ENCODE measurements at regions not wholly inside any gene's neighbourhood (a gene's known extent, or its start where the extent isn't known, plus 50 kb on each side); places are given as distances from the start of the nearest gene placed in this dataset.
A peak's percentile ranks its signal among the peaks of the same experiment; 100 is the strongest.

DNA sequence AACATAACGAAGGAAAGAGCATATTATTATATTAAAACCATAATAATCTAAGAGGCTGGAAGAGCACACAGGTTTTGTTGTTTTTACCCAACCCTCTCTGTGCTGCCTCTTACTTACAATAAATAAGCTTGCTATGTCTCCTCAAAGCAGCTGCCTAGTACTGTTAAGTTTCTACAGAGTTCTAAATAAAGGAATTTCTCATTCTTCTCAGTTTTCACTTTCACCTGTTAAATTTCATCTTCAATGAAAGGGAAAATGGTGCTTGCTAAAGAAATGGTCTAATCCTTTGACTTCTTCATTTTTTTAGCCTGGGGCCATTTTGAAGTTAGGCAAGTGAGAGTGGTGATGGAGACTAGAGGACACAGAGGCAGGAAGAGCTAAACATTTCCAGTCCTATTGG, 396.1 kb downstream of the MAN2A1 start:
- DNase-seq: no peak

DNA sequence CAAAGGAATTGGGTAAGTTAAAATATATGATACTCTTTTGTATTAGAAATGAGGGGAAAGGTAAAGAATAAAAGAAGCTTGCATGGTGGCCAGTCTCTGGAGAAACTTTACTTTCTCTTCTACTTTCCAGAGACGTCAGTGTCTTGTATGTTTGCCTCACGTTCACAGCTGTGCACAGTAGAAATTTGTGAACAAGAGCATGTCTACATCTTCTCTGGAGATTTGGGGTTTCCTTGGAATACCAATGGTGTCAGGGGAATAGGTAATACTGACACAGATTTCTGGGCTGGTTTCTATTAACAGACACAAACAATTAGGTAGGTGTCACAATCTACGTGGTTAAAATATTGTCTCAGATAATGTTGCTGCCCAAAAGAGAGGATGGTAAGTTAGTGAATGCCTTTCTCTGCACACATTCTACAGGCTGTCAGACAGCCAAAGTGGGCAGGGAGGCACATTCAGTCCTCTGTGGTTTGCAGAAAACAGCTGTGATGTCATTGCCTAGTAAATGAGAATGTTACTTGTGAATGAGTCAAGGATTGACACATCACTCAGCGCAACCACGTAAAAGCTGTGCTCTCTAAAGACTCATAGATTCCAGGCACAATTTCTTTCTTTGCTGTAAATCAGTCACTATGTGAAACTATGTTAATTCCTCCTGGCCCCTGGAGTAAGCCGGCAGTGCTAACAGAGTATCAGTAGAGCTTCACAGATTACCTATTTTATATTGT, 397.1 kb downstream of the MAN2A1 start:
- peak; percentile 7 for DNase-seq

DNA sequence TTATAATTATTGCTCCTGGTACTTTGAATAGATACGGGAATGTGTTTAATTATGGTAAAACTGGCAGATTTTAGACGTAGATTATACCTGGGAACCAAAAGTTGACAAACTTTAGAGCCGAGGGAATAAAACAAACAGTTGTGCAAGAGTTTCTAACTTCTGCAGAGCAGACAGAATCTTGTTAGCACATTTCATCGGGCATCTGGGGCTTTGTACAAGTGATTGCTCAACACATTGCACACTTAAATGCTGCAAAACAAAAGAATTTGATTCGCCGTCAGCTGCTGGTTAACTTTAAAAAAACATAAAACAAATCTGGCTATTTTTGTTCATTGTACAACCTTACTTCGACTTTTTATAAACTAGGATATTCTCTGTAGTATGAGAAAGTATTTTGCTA, 398.1 kb downstream of the MAN2A1 start:
- no peak for DNase-seq

DNA sequence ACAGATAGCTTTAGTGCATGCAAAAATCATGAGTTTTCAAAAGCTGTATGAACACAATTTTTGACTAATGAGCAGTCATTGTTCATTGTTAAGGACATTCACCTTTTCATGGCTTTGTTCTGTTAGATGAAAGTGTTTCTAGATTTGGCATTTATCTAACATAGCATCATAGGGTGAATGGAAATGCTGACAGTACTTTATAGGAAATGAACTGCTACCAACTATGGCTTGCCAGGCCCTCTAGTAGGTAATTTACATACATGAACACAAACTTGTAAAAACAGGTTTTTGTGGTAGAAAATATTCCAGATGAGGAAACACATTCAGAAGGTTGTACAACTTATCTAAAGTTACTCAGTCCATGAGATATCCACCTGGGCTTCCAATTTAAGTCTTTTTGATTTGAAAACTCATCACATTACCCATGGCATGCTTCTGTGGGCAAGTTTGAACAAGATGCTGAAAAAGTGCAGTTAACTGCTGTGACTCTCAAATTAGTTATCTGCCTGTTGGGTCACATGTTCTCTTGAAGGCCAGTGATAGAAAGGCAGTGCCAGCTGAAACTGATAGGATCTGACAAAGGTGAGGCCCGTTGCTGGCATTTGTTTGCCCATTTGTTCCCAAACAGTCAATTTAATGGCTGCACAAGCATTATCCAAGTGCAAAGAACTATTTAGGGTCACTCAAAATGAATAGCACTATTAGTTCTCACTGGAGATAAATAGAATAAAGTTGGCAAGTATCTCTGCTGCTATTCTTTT, 399.1 kb downstream of the MAN2A1 start:
- DNase-seq: no peak

DNA sequence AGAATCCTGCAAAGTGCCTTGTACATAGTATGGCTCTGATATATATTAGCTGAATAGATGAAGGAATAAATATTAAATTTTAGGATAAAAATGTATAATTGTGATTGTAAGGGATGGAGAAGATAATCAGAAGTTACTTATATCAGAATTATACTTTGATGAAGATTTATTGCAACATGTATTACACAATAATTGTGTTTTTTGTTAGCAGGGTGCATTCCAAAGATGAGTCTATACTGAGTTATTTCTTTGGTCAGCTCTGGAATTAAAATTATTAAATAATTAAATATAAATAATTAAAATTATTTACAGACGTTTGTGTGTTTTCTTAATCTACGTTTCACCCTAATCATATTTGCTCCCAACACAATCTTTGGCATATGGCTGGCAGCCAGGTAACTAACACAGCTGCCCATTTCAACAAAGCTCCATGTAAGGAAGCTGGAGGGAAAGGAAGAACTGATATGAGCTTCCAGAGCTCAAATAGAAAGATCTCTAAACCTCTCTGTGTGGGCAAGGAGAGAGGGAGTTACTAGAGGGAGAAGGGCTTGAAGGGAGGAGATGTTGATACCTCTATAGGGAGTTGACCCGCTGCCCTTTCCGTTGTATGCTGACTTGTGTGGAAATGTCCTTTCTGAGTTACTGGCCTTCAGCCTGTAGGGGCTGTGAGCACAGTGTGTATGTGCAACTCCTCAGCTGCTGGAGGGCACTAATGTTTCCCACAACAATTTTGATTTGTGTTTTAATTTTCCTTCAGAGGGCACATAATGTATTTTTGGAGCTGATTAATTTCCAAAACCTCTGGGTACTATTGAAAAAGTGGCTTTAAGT, 403.4 kb downstream of the MAN2A1 start:
- DNase-seq: no peak

DNA sequence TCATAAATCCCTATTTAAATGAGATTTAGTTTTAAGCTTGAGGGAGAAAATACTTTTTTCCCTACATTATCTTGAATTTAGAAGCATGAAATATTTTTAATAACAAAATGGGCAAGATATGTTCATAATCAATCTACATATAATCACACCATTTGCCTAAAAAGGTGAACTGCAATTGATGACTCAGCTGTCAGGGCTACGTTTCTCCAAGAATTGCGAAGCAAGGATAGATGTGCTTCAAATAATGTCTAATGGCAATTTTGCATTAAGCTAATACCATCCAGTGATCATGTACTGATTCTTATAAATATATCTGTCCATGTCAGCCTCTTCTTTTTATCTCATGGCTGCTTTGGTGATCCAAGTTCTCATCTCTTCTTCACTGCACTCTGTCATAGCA, 404.4 kb downstream of the MAN2A1 start:
- no peak for DNase-seq

DNA sequence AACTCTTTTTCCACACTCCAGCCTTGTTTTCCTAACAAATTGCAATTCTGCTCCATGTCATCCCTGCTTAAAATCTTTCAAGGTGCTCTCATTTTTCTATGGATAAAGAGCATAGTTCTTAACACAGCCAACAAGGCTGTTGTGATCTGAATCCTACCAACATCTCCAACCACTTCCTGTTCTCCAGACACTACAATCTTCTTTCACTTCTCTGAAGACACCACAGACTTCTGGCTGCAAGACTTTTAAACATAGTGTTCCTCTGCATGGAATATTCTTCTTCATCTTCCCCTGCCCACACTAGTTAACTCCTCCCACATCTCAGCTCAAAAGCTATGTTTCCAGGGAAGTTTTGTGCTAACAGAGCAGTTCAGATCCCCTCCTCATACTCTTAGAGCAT, 404.8 kb downstream of the MAN2A1 start:
- DNase-seq: no peak

DNA sequence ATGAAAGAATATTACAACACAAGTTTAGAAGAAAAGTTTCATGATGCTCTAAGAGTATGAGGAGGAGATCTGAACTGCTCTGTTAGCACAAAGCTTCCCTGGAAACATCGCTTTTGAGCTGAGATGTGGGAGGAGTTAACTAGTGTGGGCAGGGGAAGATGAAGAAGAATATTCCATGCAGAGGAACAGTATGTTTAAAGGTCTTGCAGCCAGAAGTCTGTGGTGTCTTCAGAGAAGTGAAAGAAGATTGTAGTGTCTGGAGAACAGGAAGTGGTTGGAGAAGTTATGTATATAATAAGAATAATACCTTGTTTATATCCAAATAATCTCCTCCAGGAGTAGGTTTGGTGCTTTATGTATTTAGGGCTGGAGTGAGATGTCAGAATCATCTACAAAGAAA, 406.7 kb downstream of the MAN2A1 start:
- DNase-seq: no peak

DNA sequence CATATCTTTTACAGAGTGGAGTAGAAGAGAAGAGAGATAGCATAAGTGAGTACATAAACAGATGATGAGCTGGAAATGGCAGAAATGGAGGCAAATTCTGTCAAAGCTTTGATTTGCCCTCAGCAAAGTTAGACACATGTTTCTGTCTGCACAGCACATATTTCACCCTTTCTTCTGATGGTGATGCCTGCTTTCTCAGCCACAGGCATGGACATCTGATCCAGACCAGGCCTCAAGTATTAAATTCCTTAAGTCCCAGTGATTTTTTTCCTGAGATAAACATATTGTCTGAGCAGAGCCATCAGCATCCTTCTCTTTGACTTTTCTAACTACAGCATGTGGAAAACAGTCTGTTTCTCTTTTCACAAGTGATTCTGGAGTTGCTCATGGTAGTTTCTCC, 409.8 kb downstream of the MAN2A1 start:
- DNase-seq: no peak

DNA sequence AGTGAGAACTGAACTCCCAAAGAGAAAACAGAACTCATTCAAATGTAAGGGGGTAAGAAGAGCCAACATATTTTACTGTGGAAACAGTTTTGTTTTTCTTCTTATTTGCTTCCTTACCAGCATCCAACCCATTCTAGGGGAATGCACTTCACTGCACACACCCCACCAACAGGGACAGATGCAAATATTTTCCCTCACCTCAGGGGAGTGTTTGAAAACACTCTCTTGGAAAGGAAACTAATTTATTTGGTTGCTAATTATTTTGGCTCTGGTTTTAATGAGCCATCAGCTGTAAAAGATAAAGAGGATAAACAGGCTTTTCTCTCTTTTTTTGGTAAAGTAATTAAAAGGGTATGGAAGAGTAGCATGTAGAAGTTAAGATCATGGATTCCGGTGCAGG, 413.4 kb downstream of the MAN2A1 start:
- no peak for DNase-seq

DNA sequence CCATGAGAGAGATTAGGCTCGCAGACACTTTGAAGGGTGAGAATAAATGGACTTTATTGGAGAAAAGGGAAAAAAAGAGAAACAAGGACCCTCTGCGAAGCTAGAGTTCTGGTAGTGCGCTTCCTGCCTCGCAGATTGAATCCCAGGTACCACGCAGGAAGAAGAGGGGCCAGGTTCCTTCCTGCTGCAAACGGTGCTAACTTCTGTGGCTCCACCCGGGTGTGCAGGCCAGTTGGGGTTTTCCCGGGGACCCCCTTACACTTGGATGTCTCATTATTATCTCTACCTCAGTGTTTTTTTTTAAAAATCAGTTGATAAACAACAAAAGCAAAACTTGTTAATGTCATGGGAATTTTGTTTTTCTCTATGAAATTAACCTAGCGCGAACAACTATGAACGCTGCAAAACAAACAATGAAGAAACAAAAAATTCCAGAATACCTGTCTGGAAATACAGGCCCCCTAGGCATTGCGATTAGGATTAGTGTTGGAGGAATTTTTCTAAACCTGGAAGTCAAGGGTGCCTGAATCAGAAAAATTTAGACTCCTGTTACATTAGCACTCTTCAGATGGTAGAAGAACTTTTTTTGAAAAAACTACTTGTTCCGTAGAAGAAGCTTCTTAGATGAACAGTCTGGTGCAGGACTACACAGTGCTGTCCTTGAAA, 414.5 kb downstream of the MAN2A1 start:
- no peak for DNase-seq

DNA sequence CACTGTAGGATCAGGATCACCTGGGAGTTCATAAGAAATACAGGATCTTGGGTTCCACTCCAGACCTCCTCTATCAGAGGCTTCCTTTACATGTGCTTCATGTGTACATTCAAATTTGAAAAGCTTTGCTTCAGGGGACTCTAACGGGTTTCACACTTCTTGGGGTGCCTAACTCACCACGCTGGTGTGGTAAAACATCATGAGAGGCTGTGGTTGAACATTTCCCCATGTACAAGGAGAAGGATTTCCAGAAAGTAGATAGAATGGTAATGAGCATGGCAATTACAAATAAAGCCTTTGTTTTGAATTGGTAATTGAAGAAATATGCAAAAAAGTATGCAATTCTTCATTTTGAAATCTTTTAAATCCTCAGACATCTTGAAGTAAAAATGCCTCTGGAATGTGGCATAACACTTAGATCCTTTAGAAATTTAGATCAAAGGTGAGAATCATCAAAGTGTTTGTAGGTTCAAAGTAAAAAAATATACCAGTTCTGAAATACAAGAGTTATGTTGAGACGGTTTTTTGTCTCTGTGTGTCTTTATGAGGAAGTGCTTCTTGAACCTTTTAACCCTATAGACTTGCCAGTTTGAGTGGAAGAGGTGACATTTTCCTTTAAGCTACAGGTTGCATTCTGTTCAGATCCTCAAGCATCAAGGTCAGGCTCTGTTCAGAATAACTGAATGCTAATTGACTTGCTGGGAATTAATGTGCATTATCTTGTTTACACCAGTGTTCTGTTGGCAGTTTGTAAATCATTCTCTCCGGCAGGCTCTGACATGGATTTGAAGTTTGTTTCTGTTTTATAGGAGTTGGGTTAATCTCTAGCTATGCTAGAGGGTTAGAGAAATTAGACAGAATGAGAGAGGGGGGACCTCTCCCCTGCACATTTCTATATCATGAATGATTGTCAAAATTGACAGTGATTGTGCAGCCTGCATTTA, 415.3 kb downstream of the MAN2A1 start:
- DNase-seq: no peak

DNA sequence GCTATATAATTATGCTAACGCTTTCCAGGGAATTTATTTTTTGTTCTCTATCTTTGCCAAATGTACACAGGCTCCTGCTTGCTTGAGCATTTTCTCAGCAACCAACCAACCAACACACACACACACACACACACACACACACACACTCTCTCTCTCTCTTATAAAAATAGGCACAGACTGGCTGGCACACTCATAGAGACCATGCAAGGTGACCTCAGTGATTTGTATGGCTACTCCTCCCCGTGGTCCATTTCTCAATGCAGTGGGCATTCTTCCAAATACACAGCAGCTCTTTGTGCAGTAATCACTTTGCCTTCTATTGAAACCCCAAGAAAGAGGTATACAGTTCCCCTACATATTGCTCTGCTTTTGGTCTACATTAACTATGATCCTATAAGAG, 416.0 kb downstream of the MAN2A1 start:
- DNase-seq: no peak

DNA sequence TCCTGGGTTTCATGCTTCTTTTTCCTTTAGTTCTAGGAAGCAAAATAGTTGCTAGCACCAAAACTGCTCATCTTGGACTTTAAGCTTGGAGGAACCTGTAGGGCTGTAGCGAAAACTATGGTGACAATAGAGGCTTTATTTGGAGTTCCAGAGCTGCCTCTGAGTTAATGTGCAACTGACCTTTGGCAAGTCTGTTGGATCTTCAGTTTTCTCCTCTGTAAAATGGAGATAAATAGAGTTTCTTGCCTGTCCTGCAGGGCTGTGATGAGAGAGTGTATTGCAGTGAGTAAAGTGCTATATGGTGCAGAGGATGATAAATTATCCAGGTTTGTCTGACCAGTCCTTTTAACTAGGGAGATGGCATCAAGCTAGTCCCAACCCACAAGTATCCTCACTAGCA, 417.0 kb downstream of the MAN2A1 start:
- no peak for DNase-seq

DNA sequence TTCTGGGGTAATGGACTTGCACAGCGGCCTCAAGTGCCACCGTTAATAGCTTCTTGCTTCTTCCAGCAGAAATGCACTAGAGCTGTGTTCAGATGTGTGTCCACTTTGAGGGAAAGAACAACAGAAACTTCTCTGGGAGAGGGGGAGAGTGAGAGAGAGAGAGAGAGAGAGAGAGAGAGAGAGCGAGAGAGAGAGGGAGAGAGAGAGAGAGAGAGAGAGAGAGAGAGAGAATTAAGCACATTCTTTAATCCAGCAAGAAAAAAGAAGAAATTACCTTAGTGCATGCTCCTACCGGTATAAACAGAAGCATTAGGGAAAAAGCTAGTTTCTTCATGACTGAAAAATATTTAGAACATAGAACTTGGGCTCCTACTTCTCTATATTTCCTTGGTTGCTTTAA, 418.8 kb downstream of the MAN2A1 start:
- no peak for DNase-seq

DNA sequence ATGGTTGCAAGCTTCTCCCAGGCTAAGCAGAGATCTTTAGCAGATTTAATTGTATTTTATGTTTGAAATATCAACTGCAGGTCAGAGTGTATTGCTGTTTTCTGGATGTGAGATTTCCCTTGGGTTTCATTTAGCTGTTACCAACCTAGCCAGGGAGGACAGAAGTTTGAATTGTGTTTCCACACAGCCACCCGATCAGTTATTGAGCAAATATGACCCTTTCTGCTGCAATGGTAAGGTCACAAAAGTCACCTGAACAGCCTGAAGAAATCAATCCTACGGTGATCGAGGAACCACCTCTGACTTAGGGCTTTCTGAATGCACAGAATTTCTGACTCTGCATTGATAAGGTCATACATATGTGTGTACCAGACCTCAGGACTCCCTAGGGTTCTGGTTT, 419.9 kb downstream of the MAN2A1 start:
- no peak for DNase-seq

DNA sequence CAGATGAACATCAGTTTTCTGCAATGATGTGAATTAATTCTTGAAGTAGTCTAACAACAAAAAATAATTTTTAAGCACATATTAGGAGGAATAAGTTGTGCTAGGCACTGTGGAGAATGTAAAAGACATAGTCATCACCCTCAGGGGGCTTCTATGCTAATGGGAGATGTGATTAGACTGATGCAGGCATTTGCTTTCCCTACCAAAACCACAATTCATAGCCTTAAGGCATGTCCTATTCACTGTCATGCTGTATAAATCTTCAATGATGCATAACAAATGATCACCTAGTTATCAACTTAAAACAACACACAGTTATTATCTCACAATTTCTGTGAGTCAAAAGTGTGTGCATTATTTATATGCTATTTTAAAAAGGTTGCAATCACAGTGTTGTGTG, 422.6 kb downstream of the MAN2A1 start:
- DNase-seq: no peak

DNA sequence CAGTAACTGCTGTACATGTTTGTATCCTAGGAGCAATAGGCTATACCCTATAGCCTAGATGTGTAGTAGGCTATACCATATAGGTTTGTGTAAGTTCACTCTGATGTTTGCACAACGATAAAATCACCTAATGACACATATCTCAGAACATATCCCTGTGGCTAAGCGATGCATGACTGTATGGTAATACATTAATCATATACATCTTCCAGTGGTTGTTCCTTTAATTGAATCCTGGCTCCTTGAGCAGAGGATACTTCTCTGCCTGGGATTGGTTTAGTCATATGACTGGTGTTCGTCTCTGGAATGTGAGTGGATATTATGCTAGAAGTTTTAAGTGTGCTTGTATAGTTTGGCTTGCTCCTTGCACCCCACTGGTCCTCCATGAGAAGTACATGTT, 425.8 kb downstream of the MAN2A1 start:
- DNase-seq: no peak

DNA sequence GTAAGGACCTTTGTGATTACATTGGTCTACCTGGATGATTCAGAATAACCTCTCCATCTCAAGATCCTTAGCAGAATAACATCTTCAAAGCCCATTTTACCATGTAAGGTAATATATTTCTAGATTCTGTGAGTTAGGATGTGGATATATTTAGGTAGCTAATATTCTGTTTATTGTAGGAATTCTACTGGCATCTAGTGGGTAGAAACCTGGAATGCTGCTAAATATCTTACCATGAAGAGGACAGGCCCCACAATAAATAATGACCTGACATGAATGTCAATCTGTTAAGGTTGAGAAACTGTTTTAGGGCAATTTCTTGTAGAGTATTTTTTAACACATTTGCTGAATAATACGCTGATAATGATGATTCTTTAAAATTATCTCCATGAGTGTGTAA, 426.8 kb downstream of the MAN2A1 start:
- no peak for DNase-seq

DNA sequence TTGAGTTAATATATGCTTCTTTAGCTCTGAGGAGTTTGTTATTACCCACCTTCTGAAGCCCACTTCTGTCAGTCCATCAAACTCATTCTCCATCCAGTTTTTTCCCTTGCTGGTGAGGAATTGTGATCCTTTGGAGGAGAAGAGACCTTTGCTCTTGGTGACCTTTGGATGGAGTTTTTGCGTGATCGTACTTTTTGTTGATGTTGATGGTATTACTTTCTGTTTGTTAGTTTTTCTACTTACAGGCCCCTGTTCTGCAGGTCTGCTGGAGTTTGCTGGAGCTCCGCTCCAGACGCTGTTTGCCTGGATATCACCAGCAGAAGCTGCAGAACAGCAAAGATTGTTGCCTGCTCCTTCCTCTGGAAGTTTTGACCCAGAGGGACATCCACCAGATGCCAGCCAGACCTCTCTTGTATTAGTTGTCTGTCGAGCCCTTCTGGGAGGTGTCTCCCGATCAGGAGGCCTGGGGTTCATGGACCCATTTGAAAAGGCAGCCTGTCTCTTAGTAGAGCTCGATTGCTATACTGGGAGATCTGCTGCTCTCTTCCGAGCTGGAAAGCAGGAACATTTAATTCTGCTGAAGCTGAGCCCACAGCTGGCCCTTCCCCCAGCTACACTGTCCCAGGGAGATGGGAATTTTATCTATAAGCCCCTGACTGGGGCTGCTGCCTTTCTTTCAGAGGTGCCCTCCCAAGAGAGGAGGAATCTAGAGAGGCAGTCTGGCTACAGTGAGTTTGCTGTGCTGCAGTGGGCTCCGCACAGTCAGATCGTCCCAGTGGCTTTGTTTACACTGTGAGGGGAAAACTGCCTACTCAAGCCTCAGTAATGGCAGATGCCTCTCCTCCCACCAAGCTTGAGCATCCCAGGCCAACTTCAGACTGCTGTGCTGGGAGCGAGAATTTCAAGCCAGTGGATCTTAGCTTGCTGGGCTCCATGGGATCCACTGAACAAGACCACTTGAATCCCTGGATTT, 445.5 kb downstream of the MAN2A1 start:
- no peak for DNase-seq

DNA sequence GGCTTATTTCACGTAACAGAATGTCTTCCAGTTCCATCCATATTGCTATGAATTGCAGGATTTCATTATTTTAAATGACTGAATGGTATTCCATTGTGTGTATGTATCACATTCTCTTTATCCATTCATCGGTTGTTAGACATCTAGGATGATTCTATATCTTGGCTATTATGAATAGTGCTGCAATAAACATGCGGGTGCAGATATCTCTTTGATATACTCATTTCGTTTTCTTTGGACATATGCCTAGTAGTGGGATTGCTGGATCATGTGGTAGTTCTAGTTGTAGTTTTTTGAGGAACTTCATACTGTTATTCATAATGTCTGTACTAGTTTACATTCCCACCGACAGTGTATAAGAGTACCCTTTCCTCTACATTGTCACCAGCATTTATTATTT, 460.5 kb downstream of the MAN2A1 start:
- no peak for DNase-seq
